GM12878 (cell line): ENCODE measurements at regions not wholly inside any gene's neighbourhood (a gene's known extent, or its start where the extent isn't known, plus 50 kb on each side); places are given as distances from the start of the nearest gene placed in this dataset.
"Not testable (repeated sequence)": the region's sequence is repeated elsewhere in the genome, so short reads cannot be mapped to it uniquely, and the experiment has no call there.

Experiments
- ATAC-seq: fragments of 200-7000 bp; cut with Tn5 transposase; 3 replicates; pipeline ENCODE4 v1.9.1; 2020; ENCODE audit warnings: mild to moderate bottlenecking, moderate library complexity
- BruUV-seq: library from RNA; stranded (reverse); fragments of 400-500 nt; replicated peaks from 2 replicates; lab custom pipeline; 2021; lab: Mats Ljungman, UMichigan
- CTCF ChIA-PET: fragments of 300-600 bp; sonication (Branson Sonifier 250); formaldehyde crosslinking; extraction: SDS; loops from one replicate; lab custom pipeline; 2021; ENCODE audit warnings: inconsistent platforms; lab: Yijun Ruan, JAX
- POLR2A ChIA-PET: fragments of 350-600 bp; formaldehyde crosslinking; extraction: SDS; loops from one replicate; lab custom pipeline; 2021; ENCODE audit warnings: inconsistent platforms; lab: Charles Lee
- RAD21 ChIA-PET: fragments of 300-600 bp; sonication (Branson Sonifier 250); formaldehyde crosslinking; loops from one replicate; lab custom pipeline; 2023; ENCODE audit warnings: antibody characterized with exemption; ENCODE audit not compliant: unreplicated experiment; lab: Charles Lee
- SMC1A ChIA-PET: fragments of 300-600 bp; sonication (Branson Sonifier 250); formaldehyde crosslinking; loops from one replicate; lab custom pipeline; 2023; ENCODE audit not compliant: unreplicated experiment, uncharacterized antibody; lab: Charles Lee
- DNase-seq: peaks from one replicate; pipeline ENCODE4 v3.0.0-alpha.2; 2011; ENCODE audit warnings: low read depth, low spot score
- FAIRE-seq: peaks from 3 replicates; lab custom pipeline; 2011; peaks lifted over from hg19 to GRCh38; lab: Jason Lieb, UNC
- H2AFZ ChIP-seq: 2 replicates; pipeline ENCODE4 v1.6.0; 2011; ENCODE audit warnings: low read depth, low read length, control low read depth; ENCODE audit not compliant: control insufficient read depth
- H3K27ac ChIP-seq: 2 replicates; pipeline ENCODE4 v1.5.1; 2011; ENCODE audit warnings: control low read depth; ENCODE audit not compliant: control insufficient read depth, insufficient read depth
- H3K27me3 ChIP-seq, 2 experiments: replicated peaks in 1 of 2; 2 replicates each; pipeline versions ENCODE4 v1.6.0 to v1.6.1; 2011; ENCODE audit warnings: low read length in 1 of 2; ENCODE audit not compliant: control insufficient read depth in 2 of 2, insufficient read depth in 2 of 2
- H3K36me3 ChIP-seq, 2 experiments: 2 replicates each; pipeline ENCODE4 v1.5.1; 2011; ENCODE audit warnings: low read length in 1 of 2; ENCODE audit not compliant: control insufficient read depth in 2 of 2, insufficient read depth in 2 of 2
- H3K4me1 ChIP-seq: 2 replicates; pipeline ENCODE4 v1.6.1; 2011; ENCODE audit warnings: mild to moderate bottlenecking, low read length, moderate library complexity, mixed read lengths; ENCODE audit not compliant: control insufficient read depth, insufficient read depth
- H3K4me2 ChIP-seq: 2 replicates; pipeline ENCODE4 v1.6.0; 2011; ENCODE audit warnings: control low read depth; ENCODE audit not compliant: control insufficient read depth, insufficient read depth
- H3K4me3 ChIP-seq: fragments of 200-600 bp; sonication (generic); 2 replicates; pipeline ENCODE4 v1.5.1; 2016
- H3K79me2 ChIP-seq: 2 replicates; pipeline ENCODE4 v1.6.0; 2011; ENCODE audit warnings: low read length; ENCODE audit not compliant: control insufficient read depth, insufficient read depth
- H3K9ac ChIP-seq: 2 replicates; pipeline ENCODE4 v1.8.0; 2011; ENCODE audit warnings: low read length, control low read depth, mixed read lengths; ENCODE audit not compliant: control insufficient read depth, insufficient read depth
- H3K9me3 ChIP-seq: replicated peaks from 3 replicates; pipeline ENCODE4 v1.5.1; 2011; ENCODE audit warnings: mild to moderate bottlenecking, low read length; ENCODE audit not compliant: control insufficient read depth, insufficient read depth
- H4K20me1 ChIP-seq: 2 replicates; pipeline ENCODE4 v1.6.0; 2011; ENCODE audit not compliant: control insufficient read depth, insufficient read depth
- in situ Hi-C: fragments of 300-500 bp; cut with MboI; formaldehyde crosslinking; loops from 9 replicates; pipeline ENCODE4 v1.14.3; 2018; ENCODE audit warnings: mixed read lengths
- intact Hi-C: fragments of 100-400 bp; cut with micrococcal nuclease; formaldehyde crosslinking; loops from one replicate; pipeline ENCODE4 v1.14.2; 2022; ENCODE audit not compliant: unreplicated experiment

GRCh38 chr20:64332627-64333026 is 77.1 kb downstream of the PCMTD2 start:
- H2AFZ ChIP-seq, H3K27me3 ChIP-seq, H3K9ac ChIP-seq, in situ Hi-C loops, H3K4me2 ChIP-seq, H3K4me1 ChIP-seq, H3K4me3 ChIP-seq, RAD21 ChIA-PET, DNase-seq, ATAC-seq, H3K79me2 ChIP-seq, FAIRE-seq, SMC1A ChIA-PET, BruUV-seq, H3K27ac ChIP-seq, H4K20me1 ChIP-seq, CTCF ChIA-PET, POLR2A ChIA-PET, intact Hi-C loops, H3K36me3 ChIP-seq, H3K9me3 ChIP-seq: not testable (repeated sequence)
